ENCODE measurements at regions not wholly inside any gene's neighbourhood (a gene's known extent, or its start where the extent isn't known, plus 50 kb on each side); places are given as distances from the start of the nearest gene placed in this dataset.

DNA sequence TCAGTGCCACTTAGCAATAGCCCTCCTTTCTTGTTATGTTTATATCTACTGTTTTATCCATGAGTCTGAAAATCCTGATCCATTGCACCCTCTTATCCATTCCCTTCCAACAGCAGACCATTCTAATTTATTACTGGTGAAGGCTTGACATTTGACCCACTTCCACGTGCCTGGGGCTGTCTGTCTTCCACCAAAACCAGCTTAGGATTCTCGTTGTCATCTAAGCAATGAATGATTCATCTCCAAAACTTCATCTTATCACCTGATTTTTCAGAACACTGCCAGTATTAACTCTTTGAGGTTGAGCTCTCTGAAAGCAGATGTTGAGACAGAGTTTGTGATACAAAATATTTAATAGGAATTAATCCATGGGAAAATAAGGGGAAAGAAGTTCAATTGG lies 277.8 kb upstream of the FBXL7 start:
- DNase-seq, result no peak
- H3K4me3 ChIP-seq, result no peak overlapping the region
- TF ChIP-seq, protein P1, sequence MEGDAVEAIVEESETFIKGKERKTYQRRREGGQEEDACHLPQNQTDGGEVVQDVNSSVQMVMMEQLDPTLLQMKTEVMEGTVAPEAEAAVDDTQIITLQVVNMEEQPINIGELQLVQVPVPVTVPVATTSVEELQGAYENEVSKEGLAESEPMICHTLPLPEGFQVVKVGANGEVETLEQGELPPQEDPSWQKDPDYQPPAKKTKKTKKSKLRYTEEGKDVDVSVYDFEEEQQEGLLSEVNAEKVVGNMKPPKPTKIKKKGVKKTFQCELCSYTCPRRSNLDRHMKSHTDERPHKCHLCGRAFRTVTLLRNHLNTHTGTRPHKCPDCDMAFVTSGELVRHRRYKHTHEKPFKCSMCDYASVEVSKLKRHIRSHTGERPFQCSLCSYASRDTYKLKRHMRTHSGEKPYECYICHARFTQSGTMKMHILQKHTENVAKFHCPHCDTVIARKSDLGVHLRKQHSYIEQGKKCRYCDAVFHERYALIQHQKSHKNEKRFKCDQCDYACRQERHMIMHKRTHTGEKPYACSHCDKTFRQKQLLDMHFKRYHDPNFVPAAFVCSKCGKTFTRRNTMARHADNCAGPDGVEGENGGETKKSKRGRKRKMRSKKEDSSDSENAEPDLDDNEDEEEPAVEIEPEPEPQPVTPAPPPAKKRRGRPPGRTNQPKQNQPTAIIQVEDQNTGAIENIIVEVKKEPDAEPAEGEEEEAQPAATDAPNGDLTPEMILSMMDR (IDR thresholded peaks at IDR 0.05; ENCODE audit: borderline replicate concordance), result no peak

DNA sequence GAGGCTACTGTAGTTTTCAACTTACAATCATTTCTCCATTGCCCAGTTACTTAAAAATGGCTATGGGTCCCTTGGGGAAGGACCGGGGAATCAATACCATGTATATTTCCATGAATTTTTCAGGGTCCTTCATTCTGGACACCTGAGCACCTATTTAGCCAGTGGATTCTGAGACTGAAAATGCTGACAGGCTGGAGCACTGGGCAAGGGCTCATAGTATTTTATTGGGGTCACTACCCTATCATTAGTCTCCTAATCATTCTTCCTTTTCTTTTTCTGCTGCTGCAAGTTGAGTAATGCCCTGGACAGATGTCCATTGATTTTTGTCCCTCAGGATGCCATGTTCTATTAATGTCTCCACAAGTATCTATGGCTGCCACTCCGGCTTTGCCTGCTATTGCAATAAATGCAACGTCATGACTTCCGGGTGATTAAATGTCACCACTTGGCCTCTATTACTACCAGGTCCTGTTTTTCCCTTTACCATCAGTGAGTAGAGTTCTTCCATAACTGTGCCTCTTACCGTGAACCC lies 279.3 kb upstream of the FBXL7 start:
- no peak for DNase-seq
- H3K36me3 ChIP-seq, result no peaks in the 10 kb centered on the region
- no peaks in the 10 kb centered on the region for H3K4me1 ChIP-seq
- H3K4me3 ChIP-seq, result no peak overlapping the region
- H3K9me3 ChIP-seq (replicated peaks), result no peaks in the 10 kb centered on the region
- no peak overlapping the region for H3K27ac ChIP-seq (replicated peaks)
- no peaks in the 10 kb centered on the region for H3K27me3 ChIP-seq (ENCODE audit: low read depth)
- TF ChIP-seq, protein P1 (IDR thresholded peaks at IDR 0.05; ENCODE audit: borderline replicate concordance), result no peak
- intact Hi-C loops (cut with micrococcal nuclease), result no loop called here

More for the DNA sequence above, 277.8 kb upstream of the FBXL7 start:
- Histone ChIP-seq H3K27me3 (ENCODE audit: low read depth) (no peaks in the 10 kb centered on the region), H3K27ac (replicated peaks) (no peak overlapping the region), H3K36me3 (no peaks in the 10 kb centered on the region), H3K9me3 (replicated peaks) (no peaks in the 10 kb centered on the region), H3K4me1 (no peaks in the 10 kb centered on the region)
- intact Hi-C loops (cut with micrococcal nuclease), result no loop called here

DNA sequence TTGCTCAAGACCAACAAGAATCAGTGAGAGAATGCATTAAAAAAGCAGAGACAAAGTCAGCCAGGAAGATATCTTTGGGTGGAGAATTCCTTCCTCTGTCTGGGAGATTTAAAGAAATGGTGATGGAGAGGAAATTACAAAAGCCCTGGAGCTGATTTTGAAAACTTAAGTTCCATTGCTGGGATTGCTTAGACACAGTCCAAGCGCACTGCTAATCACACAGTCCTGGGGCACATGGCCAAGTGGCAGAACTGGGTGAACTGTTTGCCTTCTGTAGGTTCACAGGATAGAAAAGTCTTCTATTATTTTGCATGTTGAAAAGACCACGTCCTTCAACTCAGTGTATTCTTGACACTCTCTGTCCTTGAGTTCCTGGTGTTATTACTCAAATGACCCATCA lies 284.9 kb upstream of the FBXL7 start:
- Histone ChIP-seq H3K4me1 (no peaks in the 10 kb centered on the region), H3K36me3 (no peaks in the 10 kb centered on the region), H3K4me3 (no peak overlapping the region), H3K27me3 (ENCODE audit: low read depth) (no peaks in the 10 kb centered on the region), H3K27ac (replicated peaks) (no peak overlapping the region), H3K9me3 (replicated peaks) (peaks cover 18% of the 10 kb centered on the region)
- TF ChIP-seq, protein P1 (IDR thresholded peaks at IDR 0.05; ENCODE audit: borderline replicate concordance), result no peak
- peak; percentile 16 for DNase-seq
- intact Hi-C loops (cut with micrococcal nuclease), result no loop called here

DNA sequence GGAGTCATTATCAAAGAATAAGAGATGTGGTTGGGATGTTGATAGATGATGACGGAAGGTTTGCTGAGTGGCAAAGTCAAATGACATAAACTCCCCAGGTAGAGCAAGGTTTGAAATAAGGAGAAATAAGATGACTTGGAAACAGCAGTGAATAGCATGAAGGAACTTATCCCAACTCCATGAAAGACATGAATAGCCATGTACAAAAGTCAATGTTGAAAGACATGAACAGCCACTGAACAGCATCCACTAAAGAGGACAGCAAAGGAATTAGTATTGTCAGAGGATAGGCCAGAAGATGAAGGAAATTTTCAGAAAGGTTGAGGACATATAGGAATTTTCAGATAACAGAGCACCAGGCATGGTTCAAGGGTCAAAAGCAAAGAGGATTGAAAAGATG lies 286.0 kb upstream of the FBXL7 start:
- intact Hi-C loops (cut with micrococcal nuclease), result no loop called here
- Histone ChIP-seq H3K9me3 (replicated peaks) (peaks cover 18% of the 10 kb centered on the region), H3K27me3 (ENCODE audit: low read depth) (no peaks in the 10 kb centered on the region), H3K4me1 (no peaks in the 10 kb centered on the region), H3K27ac (replicated peaks) (no peak overlapping the region), H3K4me3 (no peak overlapping the region), H3K36me3 (no peaks in the 10 kb centered on the region)
- DNase-seq, result no peak
- TF ChIP-seq, protein P1 (IDR thresholded peaks at IDR 0.05; ENCODE audit: borderline replicate concordance), result no peak

DNA sequence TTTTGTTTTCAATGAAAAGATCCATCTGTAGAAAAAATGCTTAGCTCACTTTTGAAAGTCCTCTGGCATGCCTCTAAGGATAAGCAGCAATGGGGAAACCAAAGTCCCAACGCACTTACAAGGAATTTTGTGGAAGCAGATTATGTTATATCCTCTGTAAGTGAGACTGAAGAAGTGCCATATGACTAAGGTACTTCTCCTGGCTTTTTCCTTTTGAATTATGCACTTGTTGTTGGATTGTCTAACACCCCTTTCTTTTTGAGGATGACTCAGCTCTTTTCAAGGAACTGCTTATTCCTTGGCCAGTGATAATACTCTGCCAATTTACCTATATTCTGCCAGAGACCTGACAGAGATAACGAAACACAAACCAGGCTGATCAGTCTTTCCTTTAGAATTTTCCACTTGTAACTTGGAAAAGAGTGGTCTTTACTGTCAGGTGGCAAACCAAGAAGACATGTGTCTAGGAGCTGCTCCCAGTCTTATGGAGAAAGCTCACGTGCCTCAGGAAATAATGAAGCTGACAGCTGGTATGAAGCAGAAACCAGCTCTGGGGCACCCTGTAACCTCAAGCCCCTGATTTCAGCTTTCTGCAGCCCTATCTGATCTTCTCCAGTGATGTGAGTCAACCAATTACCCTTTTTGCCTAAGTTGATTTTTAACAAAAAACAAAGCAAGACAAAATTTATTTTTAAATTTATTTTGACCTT lies 290.8 kb upstream of the FBXL7 start:
- no peak overlapping the region for H3K4me3 ChIP-seq
- intact Hi-C loops (cut with micrococcal nuclease), result no loop called here
- no peak overlapping the region for H3K27ac ChIP-seq (replicated peaks)
- peaks cover 16% of the 10 kb centered on the region for H3K9me3 ChIP-seq (replicated peaks)
- H3K4me1 ChIP-seq, result no peaks in the 10 kb centered on the region
- no peaks in the 10 kb centered on the region for H3K27me3 ChIP-seq (ENCODE audit: low read depth)
- DNase-seq, result no peak
- TF ChIP-seq, protein P1 (IDR thresholded peaks at IDR 0.05; ENCODE audit: borderline replicate concordance), result no peak
- no peaks in the 10 kb centered on the region for H3K36me3 ChIP-seq
